ENCODE measurements at regions not wholly inside any gene's neighbourhood (a gene's known extent, or its start where the extent isn't known, plus 50 kb on each side); places are given as distances from the start of the nearest gene placed in this dataset.

- peaks cover 2% of the 10 kb centered on the region; the same call in 1 of the 2 replicates for H3K9me3 ChIP-seq (ENCODE audit: low read length)
- no peaks in the 10 kb centered on the region for H3K79me2 ChIP-seq (ENCODE audit: low read length)
- no peak for DNase-seq
- H3K27ac ChIP-seq (ENCODE audit: low read length), result no peak overlapping the region
- peaks cover 26% of the 10 kb centered on the region for H3K4me1 ChIP-seq (ENCODE audit: low read length)
- no peak overlapping the region for H3K4me3 ChIP-seq (ENCODE audit: low read length)
- H2AFZ ChIP-seq (ENCODE audit: low read length), result no peak overlapping the region
- H3K27me3 ChIP-seq (ENCODE audit: low read length), result peaks cover 3% of the 10 kb centered on the region; the same call in 1 of the 2 replicates
- H3K36me3 ChIP-seq (ENCODE audit: insufficient read depth, low read length), result no peaks in the 10 kb centered on the region
- no peaks in the 10 kb centered on the region for H4K20me1 ChIP-seq (ENCODE audit: insufficient read depth, low read depth, low read length)
- H3K4me2 ChIP-seq (ENCODE audit: low read depth, low read length, poor library complexity, severe bottlenecking), result no peak overlapping the region
- H3K9me2 ChIP-seq (replicated peaks; ENCODE audit: insufficient read depth, low read length), result no peaks in the 10 kb centered on the region
- no peak overlapping the region for H3K9ac ChIP-seq (ENCODE audit: low read length)
Measured at GRCh38 chr15:66939451-66940023, 125.9 kb upstream of the SMAD3 start.

- no peaks in the 10 kb centered on the region for H3K9me2 ChIP-seq (replicated peaks; ENCODE audit: insufficient read depth, low read length)
- H3K4me1 ChIP-seq (ENCODE audit: low read length), result peaks cover 28% of the 10 kb centered on the region
- no peaks in the 10 kb centered on the region for H4K20me1 ChIP-seq (ENCODE audit: insufficient read depth, low read depth, low read length)
- H2AFZ ChIP-seq (ENCODE audit: low read length), result no peak overlapping the region
- H3K9me3 ChIP-seq (ENCODE audit: low read length), result peaks cover 2% of the 10 kb centered on the region; the same call in 1 of the 2 replicates
- no peaks in the 10 kb centered on the region for H3K36me3 ChIP-seq (ENCODE audit: insufficient read depth, low read length)
- peaks cover 3% of the 10 kb centered on the region; the same call in 1 of the 2 replicates for H3K27me3 ChIP-seq (ENCODE audit: low read length)
- H3K79me2 ChIP-seq (ENCODE audit: low read length), result no peaks in the 10 kb centered on the region
- no peak overlapping the region for H3K27ac ChIP-seq (ENCODE audit: low read length)
- no peak overlapping the region for H3K4me2 ChIP-seq (ENCODE audit: low read depth, low read length, poor library complexity, severe bottlenecking)
- H3K9ac ChIP-seq (ENCODE audit: low read length), result no peak overlapping the region
- DNase-seq, result no peak
- H3K4me3 ChIP-seq (ENCODE audit: low read length), result no peak overlapping the region
Measured at GRCh38 chr15:66940368-66940767, 125.0 kb upstream of the SMAD3 start.

GRCh38 chr15:66941108-66941711 is 124.2 kb upstream of the SMAD3 start:
- no peak overlapping the region for H3K4me3 ChIP-seq (ENCODE audit: low read length)
- H3K9me2 ChIP-seq (replicated peaks; ENCODE audit: insufficient read depth, low read length), result no peaks in the 10 kb centered on the region
- no peak overlapping the region for H3K27ac ChIP-seq (ENCODE audit: low read length)
- no peaks in the 10 kb centered on the region for H3K36me3 ChIP-seq (ENCODE audit: insufficient read depth, low read length)
- no peaks in the 10 kb centered on the region for H3K79me2 ChIP-seq (ENCODE audit: low read length)
- peaks cover 3% of the 10 kb centered on the region; the same call in 1 of the 2 replicates for H3K27me3 ChIP-seq (ENCODE audit: low read length)
- no peaks in the 10 kb centered on the region for H4K20me1 ChIP-seq (ENCODE audit: insufficient read depth, low read depth, low read length)
- H3K9ac ChIP-seq (ENCODE audit: low read length), result no peak overlapping the region
- DNase-seq, result no peak
- peaks cover 28% of the 10 kb centered on the region for H3K4me1 ChIP-seq (ENCODE audit: low read length)
- no peak overlapping the region for H3K4me2 ChIP-seq (ENCODE audit: low read depth, low read length, poor library complexity, severe bottlenecking)
- H3K9me3 ChIP-seq (ENCODE audit: low read length), result peaks cover 2% of the 10 kb centered on the region; the same call in 1 of the 2 replicates
- H2AFZ ChIP-seq (ENCODE audit: low read length), result no peak overlapping the region

GRCh38 chr15:66941791-66942190 is 123.6 kb upstream of the SMAD3 start:
- no peak for DNase-seq
- Histone ChIP-seq H3K27ac (ENCODE audit: low read length) (no peak overlapping the region), H3K79me2 (ENCODE audit: low read length) (no peaks in the 10 kb centered on the region), H3K36me3 (ENCODE audit: insufficient read depth, low read length) (no peaks in the 10 kb centered on the region), H2AFZ (ENCODE audit: low read length) (no peak overlapping the region), H3K9ac (ENCODE audit: low read length) (no peak overlapping the region), H3K9me3 (ENCODE audit: low read length) (peaks cover 2% of the 10 kb centered on the region; the same call in 1 of the 2 replicates), H3K4me3 (ENCODE audit: low read length) (no peak overlapping the region), H3K4me2 (ENCODE audit: low read depth, low read length, poor library complexity, severe bottlenecking) (no peak overlapping the region), H3K4me1 (ENCODE audit: low read length) (peaks cover 30% of the 10 kb centered on the region), H4K20me1 (ENCODE audit: insufficient read depth, low read depth, low read length) (no peaks in the 10 kb centered on the region), H3K9me2 (replicated peaks; ENCODE audit: insufficient read depth, low read length) (no peaks in the 10 kb centered on the region), H3K27me3 (ENCODE audit: low read length) (peaks cover 3% of the 10 kb centered on the region; the same call in 1 of the 2 replicates)

- H3K4me2 ChIP-seq (ENCODE audit: low read depth, low read length, poor library complexity, severe bottlenecking), result peak overlapping the region; percentile 38
Measured at GRCh38 chr15:66942649-66943390, 122.6 kb upstream of the SMAD3 start.

GRCh38 chr15:66943456-66944095 is 121.8 kb upstream of the SMAD3 start:
- no peaks in the 10 kb centered on the region for H3K36me3 ChIP-seq (ENCODE audit: insufficient read depth, low read length)
- H2AFZ ChIP-seq (ENCODE audit: low read length), result no peak overlapping the region
- DNase-seq, result peak; percentile 89
- no peak overlapping the region for H3K9ac ChIP-seq (ENCODE audit: low read length)
- H3K9me3 ChIP-seq (ENCODE audit: low read length), result no peaks in the 10 kb centered on the region
- H3K79me2 ChIP-seq (ENCODE audit: low read length), result no peaks in the 10 kb centered on the region
- H3K4me2 ChIP-seq (ENCODE audit: low read depth, low read length, poor library complexity, severe bottlenecking), result peak overlapping the region; percentile 38
- no peak overlapping the region for H3K27ac ChIP-seq (ENCODE audit: low read length)
- H3K9me2 ChIP-seq (replicated peaks; ENCODE audit: insufficient read depth, low read length), result no peaks in the 10 kb centered on the region
- H3K27me3 ChIP-seq (ENCODE audit: low read length), result no peaks in the 10 kb centered on the region
- no peaks in the 10 kb centered on the region for H4K20me1 ChIP-seq (ENCODE audit: insufficient read depth, low read depth, low read length)
- peak overlapping the region; percentile 14; the same call in 1 of the 2 replicates for H3K4me3 ChIP-seq (ENCODE audit: low read length)
- peaks cover 30% of the 10 kb centered on the region for H3K4me1 ChIP-seq (ENCODE audit: low read length)

More at GRCh38 chr15:66942649-66943390, 122.6 kb upstream of the SMAD3 start:
- no peak for DNase-seq
- H3K9me3 ChIP-seq (ENCODE audit: low read length), result peaks cover 2% of the 10 kb centered on the region; the same call in 1 of the 2 replicates
- no peak overlapping the region for H2AFZ ChIP-seq (ENCODE audit: low read length)
- H4K20me1 ChIP-seq (ENCODE audit: insufficient read depth, low read depth, low read length), result no peaks in the 10 kb centered on the region
- H3K27ac ChIP-seq (ENCODE audit: low read length), result no peak overlapping the region
- H3K27me3 ChIP-seq (ENCODE audit: low read length), result peaks cover 3% of the 10 kb centered on the region; the same call in 1 of the 2 replicates
- H3K4me1 ChIP-seq (ENCODE audit: low read length), result peaks cover 30% of the 10 kb centered on the region
- H3K4me3 ChIP-seq (ENCODE audit: low read length), result no peak overlapping the region
- H3K9me2 ChIP-seq (replicated peaks; ENCODE audit: insufficient read depth, low read length), result no peaks in the 10 kb centered on the region
- H3K36me3 ChIP-seq (ENCODE audit: insufficient read depth, low read length), result no peaks in the 10 kb centered on the region
- no peak overlapping the region for H3K9ac ChIP-seq (ENCODE audit: low read length)
- no peaks in the 10 kb centered on the region for H3K79me2 ChIP-seq (ENCODE audit: low read length)

- no peak for DNase-seq
- peak overlapping the region; percentile 14; the same call in 1 of the 2 replicates for H3K4me3 ChIP-seq (ENCODE audit: low read length)
- H3K9me2 ChIP-seq (replicated peaks; ENCODE audit: insufficient read depth, low read length), result no peaks in the 10 kb centered on the region
- no peaks in the 10 kb centered on the region for H3K9me3 ChIP-seq (ENCODE audit: low read length)
- H3K9ac ChIP-seq (ENCODE audit: low read length), result no peak overlapping the region
- no peaks in the 10 kb centered on the region for H3K36me3 ChIP-seq (ENCODE audit: insufficient read depth, low read length)
- no peak overlapping the region for H2AFZ ChIP-seq (ENCODE audit: low read length)
- no peak overlapping the region for H3K27ac ChIP-seq (ENCODE audit: low read length)
- peak overlapping the region; percentile 38 for H3K4me2 ChIP-seq (ENCODE audit: low read depth, low read length, poor library complexity, severe bottlenecking)
- H3K4me1 ChIP-seq (ENCODE audit: low read length), result peaks cover 30% of the 10 kb centered on the region
- no peaks in the 10 kb centered on the region for H3K79me2 ChIP-seq (ENCODE audit: low read length)
- no peaks in the 10 kb centered on the region for H3K27me3 ChIP-seq (ENCODE audit: low read length)
- no peaks in the 10 kb centered on the region for H4K20me1 ChIP-seq (ENCODE audit: insufficient read depth, low read depth, low read length)
Measured at GRCh38 chr15:66944121-66944520, 121.3 kb upstream of the SMAD3 start.

- Histone ChIP-seq H3K27ac (ENCODE audit: low read length) (no peak overlapping the region), H3K79me2 (ENCODE audit: low read length) (no peaks in the 10 kb centered on the region), H2AFZ (ENCODE audit: low read length) (no peak overlapping the region), H3K27me3 (ENCODE audit: low read length) (no peaks in the 10 kb centered on the region), H3K4me1 (ENCODE audit: low read length) (peaks cover 33% of the 10 kb centered on the region), H3K36me3 (ENCODE audit: insufficient read depth, low read length) (no peaks in the 10 kb centered on the region), H4K20me1 (ENCODE audit: insufficient read depth, low read depth, low read length) (no peaks in the 10 kb centered on the region), H3K9me3 (ENCODE audit: low read length) (no peaks in the 10 kb centered on the region), H3K9ac (ENCODE audit: low read length) (no peak overlapping the region), H3K4me3 (ENCODE audit: low read length) (no peak overlapping the region), H3K4me2 (ENCODE audit: low read depth, low read length, poor library complexity, severe bottlenecking) (no peak overlapping the region), H3K9me2 (replicated peaks; ENCODE audit: insufficient read depth, low read length) (no peaks in the 10 kb centered on the region)
- DNase-seq, result no peak
Measured at GRCh38 chr15:66945286-66945685, 120.1 kb upstream of the SMAD3 start.

Data from Karpas-422 (cell line).